RWPE1 (cell line): ENCODE measurements at regions not wholly inside any gene's neighbourhood (a gene's known extent, or its start where the extent isn't known, plus 50 kb on each side); places are given as distances from the start of the nearest gene placed in this dataset.

Experiments used
- CTCF ChIA-PET: fragments of 350-600 bp; sonication (Branson Sonifier 250); formaldehyde crosslinking; extraction: SDS; loops from one replicate; lab custom pipeline; 2021; lab: Yijun Ruan, JAX
- POLR2A ChIA-PET: fragments of 400-600 bp; formaldehyde crosslinking; extraction: SDS; loops from one replicate; lab custom pipeline; 2020; ENCODE audit warnings: antibody characterized with exemption; ENCODE audit not compliant: low non-redundant PET; lab: Yijun Ruan, JAX
- DNase-seq: peaks from one replicate; pipeline ENCODE4 v3.0.0; 2012; ENCODE audit warnings: low spot score
- H3K27ac ChIP-seq: fragments of 450-650 bp; 2 replicates; pipeline ENCODE4 v1.5.1; 2017
- CTCF ChIP-seq: fragments of 450-650 bp; conservative IDR thresholded peaks from 2 replicates; pipeline ENCODE4 v1.5.1; 2017; ENCODE audit warnings: low read depth, mild to moderate bottlenecking

DNA sequence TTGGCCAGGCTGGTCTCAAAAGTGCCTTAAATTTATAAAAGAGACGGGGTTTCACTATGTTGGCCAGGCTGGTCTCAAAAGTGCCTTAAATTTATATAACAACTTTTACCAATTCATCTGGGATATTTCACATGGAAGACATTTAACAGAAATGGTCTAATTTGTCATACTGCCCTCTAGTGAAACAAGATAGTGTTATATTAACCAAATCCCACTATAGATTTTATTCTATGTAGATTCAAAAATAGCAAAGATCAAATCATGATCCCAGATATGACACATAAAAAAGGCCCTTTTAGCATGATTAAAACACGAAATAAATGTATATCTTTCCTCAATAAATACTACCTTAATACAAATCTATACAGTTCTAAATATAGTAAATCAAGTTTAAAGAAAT lies 102.8 kb upstream of the TFAP2D start:
- H3K27ac ChIP-seq = no peak overlapping the region
- CTCF ChIA-PET = interaction anchor here (0.6 kb wide), 1 partner anchor 422 kb away, joined by 3 read pairs; no protein-coding TSS in a partner anchor
- DNase-seq = no peak
- no peak for TF ChIP-seq CTCF
- POLR2A ChIA-PET = no interaction called here

GRCh38 chr6:50635429-50635828 lies 77.9 kb upstream of the TFAP2D start:
- no peak for TF ChIP-seq CTCF
- no peak for DNase-seq
- ChIA-PET CTCF (no interaction called here), POLR2A (no interaction called here)
- no peak overlapping the region for H3K27ac ChIP-seq

DNA sequence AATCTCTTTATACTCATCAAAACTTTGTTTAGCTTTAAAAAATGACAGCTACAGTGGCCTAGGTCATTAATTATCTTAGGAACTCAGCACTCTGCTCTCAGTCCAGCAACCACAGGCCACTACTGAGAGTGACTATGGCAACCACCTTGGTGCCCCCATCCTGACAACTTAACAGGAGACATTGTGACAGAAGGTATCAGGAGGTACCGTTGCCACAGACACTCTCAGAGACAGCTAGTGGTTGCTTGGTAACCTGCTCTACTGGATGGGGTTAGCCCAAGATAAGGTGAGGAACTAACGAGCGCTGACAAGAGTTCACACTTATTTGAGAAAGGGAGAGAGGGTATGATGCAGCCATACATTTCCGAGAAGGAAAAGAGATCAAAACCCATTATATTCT lies 76.1 kb upstream of the TFAP2D start:
- POLR2A ChIA-PET = no interaction called here
- no peak for TF ChIP-seq CTCF
- H3K27ac ChIP-seq = no peak overlapping the region
- CTCF ChIA-PET = no interaction called here
- DNase-seq = no peak

- DNase-seq = no peak
- H3K27ac ChIP-seq = no peak overlapping the region
- no peak for TF ChIP-seq CTCF
- ChIA-PET CTCF (no interaction called here), POLR2A (no interaction called here)
These were observed 64.2 kb upstream of the TFAP2D start for GRCh38 chr6:50649086-50649485.

GRCh38 chr6:50653253-50653652 lies 60.1 kb upstream of the TFAP2D start:
- no peak overlapping the region for H3K27ac ChIP-seq
- no peak for DNase-seq
- CTCF ChIA-PET = no interaction called here
- POLR2A ChIA-PET = no interaction called here
- no peak for TF ChIP-seq CTCF

DNA sequence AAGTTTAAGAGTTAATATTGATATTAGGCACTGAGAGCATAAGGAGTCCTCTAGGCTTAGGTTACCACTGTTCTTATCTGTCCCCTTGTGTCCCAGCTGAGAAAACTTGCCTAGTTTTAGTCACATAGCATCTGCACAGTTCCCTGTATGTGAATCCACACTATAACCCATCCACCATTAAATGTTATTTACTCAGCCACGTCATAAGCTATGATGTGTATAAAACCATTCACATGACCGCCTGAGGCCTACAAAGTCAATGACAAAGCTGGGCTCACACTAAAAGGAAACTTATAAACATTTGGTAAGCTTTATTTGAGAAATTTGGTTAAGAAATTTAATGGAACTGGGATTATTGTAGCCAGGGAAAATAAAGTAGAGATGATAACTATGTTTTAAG lies 59.2 kb upstream of the TFAP2D start:
- no peak overlapping the region for H3K27ac ChIP-seq
- no peak for TF ChIP-seq CTCF
- DNase-seq = no peak
- POLR2A ChIA-PET = no interaction called here
- CTCF ChIA-PET = no interaction called here
